ENCODE measurements at regions not wholly inside any gene's neighbourhood (a gene's known extent, or its start where the extent isn't known, plus 50 kb on each side); places are given as distances from the start of the nearest gene placed in this dataset.

- H3K4me1 ChIP-seq (ENCODE audit: control insufficient read depth, extremely low read depth, insufficient read depth, low read length), result no peaks in the 10 kb centered on the region
- no peak overlapping the region for H3K27ac ChIP-seq (ENCODE audit: insufficient read depth, low read depth, low read length)
- H3K9ac ChIP-seq (replicated peaks; ENCODE audit: extremely low read depth, insufficient read depth, low read length), result no peak overlapping the region
- ChIA-PET POLR2A (no interaction called here), CTCF (no interaction called here)
- BruUV-seq (replicated peaks), result no TSS peak
- no peaks in the 10 kb centered on the region for H3K79me2 ChIP-seq (ENCODE audit: control insufficient read depth, insufficient read depth, low read length)
- H4K20me1 ChIP-seq (replicated peaks; ENCODE audit: control insufficient read depth, extremely low read depth, insufficient read depth, low read length), result no peaks in the 10 kb centered on the region
- DNase-seq (ENCODE audit: low read depth, low spot score) (no peak), FAIRE-seq (no peak)
- H3K9me1 ChIP-seq (replicated peaks; ENCODE audit: control insufficient read depth, extremely low read depth, insufficient read depth, low read length), result no peaks in the 10 kb centered on the region
- no peak overlapping the region for H2AFZ ChIP-seq (ENCODE audit: low read depth, low read length)
- intact Hi-C loops (cut with micrococcal nuclease), result no loop called here
- no peak overlapping the region for H3K4me2 ChIP-seq (ENCODE audit: insufficient read depth, low read length)
- H3K27me3 ChIP-seq (ENCODE audit: control insufficient read depth in 2 of 2, insufficient read depth in 2 of 2, low read length in 2 of 2), result no peaks in the 10 kb centered on the region
- dilution Hi-C loops (cut with MboI; ENCODE audit: extremely low pct_ligation_motif_present, low sequenced_read_pairs), result no loop called here
- H3K36me3 ChIP-seq (ENCODE audit: control insufficient read depth in 2 of 2, extremely low read depth in 1 of 2, insufficient read depth in 2 of 2, low read length in 2 of 2), result no peaks in the 10 kb centered on the region
- TF ChIP-seq EZH2 (IDR thresholded peaks at IDR 0.05; ENCODE audit: borderline replicate concordance, low read depth, low read length, severe bottlenecking) (no peak), POLR2A (IDR thresholded peaks at IDR 0.05; ENCODE audit: low read depth, low read length) (no peak), JUN (IDR thresholded peaks at IDR 0.05; ENCODE audit: borderline replicate concordance, insufficient read depth, insufficient read length, low read depth) (no peak), GATA2 (IDR thresholded peaks at IDR 0.05; ENCODE audit: insufficient read depth, insufficient read length, low read depth, low read length) (no peak), FOS (IDR thresholded peaks at IDR 0.05; ENCODE audit: borderline replicate concordance, insufficient read depth, low read length) (no peak)
- TF ChIP-seq, protein P1, sequence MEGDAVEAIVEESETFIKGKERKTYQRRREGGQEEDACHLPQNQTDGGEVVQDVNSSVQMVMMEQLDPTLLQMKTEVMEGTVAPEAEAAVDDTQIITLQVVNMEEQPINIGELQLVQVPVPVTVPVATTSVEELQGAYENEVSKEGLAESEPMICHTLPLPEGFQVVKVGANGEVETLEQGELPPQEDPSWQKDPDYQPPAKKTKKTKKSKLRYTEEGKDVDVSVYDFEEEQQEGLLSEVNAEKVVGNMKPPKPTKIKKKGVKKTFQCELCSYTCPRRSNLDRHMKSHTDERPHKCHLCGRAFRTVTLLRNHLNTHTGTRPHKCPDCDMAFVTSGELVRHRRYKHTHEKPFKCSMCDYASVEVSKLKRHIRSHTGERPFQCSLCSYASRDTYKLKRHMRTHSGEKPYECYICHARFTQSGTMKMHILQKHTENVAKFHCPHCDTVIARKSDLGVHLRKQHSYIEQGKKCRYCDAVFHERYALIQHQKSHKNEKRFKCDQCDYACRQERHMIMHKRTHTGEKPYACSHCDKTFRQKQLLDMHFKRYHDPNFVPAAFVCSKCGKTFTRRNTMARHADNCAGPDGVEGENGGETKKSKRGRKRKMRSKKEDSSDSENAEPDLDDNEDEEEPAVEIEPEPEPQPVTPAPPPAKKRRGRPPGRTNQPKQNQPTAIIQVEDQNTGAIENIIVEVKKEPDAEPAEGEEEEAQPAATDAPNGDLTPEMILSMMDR (IDR thresholded peaks at IDR 0.05; ENCODE audit: extremely low read depth in 1 of 2, insufficient read depth in 1 of 2, low read depth in 1 of 2, low read length in 2 of 2), result no peak
- no peak overlapping the region for H3K4me3 ChIP-seq (replicated peaks in 1 of 3; ENCODE audit: insufficient read depth in 1 of 3, low read depth in 1 of 3, low read length in 3 of 3)
- H3K9me3 ChIP-seq (replicated peaks; ENCODE audit: control insufficient read depth, insufficient read depth, low read length), result no peaks in the 10 kb centered on the region
Measured at GRCh38 chr7:20865684-20866083, 79.0 kb upstream of the SP8 start.

- Histone ChIP-seq H4K20me1 (replicated peaks; ENCODE audit: control insufficient read depth, extremely low read depth, insufficient read depth, low read length) (no peaks in the 10 kb centered on the region), H3K9me1 (replicated peaks; ENCODE audit: control insufficient read depth, extremely low read depth, insufficient read depth, low read length) (no peaks in the 10 kb centered on the region), H3K27ac (ENCODE audit: insufficient read depth, low read depth, low read length) (no peak overlapping the region), H3K27me3 (ENCODE audit: control insufficient read depth in 2 of 2, insufficient read depth in 2 of 2, low read length in 2 of 2) (no peaks in the 10 kb centered on the region), H3K4me3 (replicated peaks in 1 of 3; ENCODE audit: insufficient read depth in 1 of 3, low read depth in 1 of 3, low read length in 3 of 3) (no peak overlapping the region), H3K4me2 (ENCODE audit: insufficient read depth, low read length) (no peak overlapping the region), H3K36me3 (ENCODE audit: control insufficient read depth in 2 of 2, extremely low read depth in 1 of 2, insufficient read depth in 2 of 2, low read length in 2 of 2) (no peaks in the 10 kb centered on the region), H3K9ac (replicated peaks; ENCODE audit: extremely low read depth, insufficient read depth, low read length) (no peak overlapping the region), H3K79me2 (ENCODE audit: control insufficient read depth, insufficient read depth, low read length) (no peaks in the 10 kb centered on the region), H3K9me3 (replicated peaks; ENCODE audit: control insufficient read depth, insufficient read depth, low read length) (no peaks in the 10 kb centered on the region), H3K4me1 (ENCODE audit: control insufficient read depth, extremely low read depth, insufficient read depth, low read length) (no peaks in the 10 kb centered on the region), H2AFZ (ENCODE audit: low read depth, low read length) (no peak overlapping the region)
- FAIRE-seq, result no peak
- intact Hi-C loops (cut with micrococcal nuclease), result no loop called here
- dilution Hi-C loops (cut with MboI; ENCODE audit: extremely low pct_ligation_motif_present, low sequenced_read_pairs), result no loop called here
- no peak for TF ChIP-seq MAX (IDR thresholded peaks at IDR 0.05; ENCODE audit: insufficient read depth, insufficient read length)
- TF ChIP-seq POLR2A (IDR thresholded peaks at IDR 0.05; ENCODE audit: low read depth, low read length), result no peak
- no peak for TF ChIP-seq GATA2 (IDR thresholded peaks at IDR 0.05; ENCODE audit: insufficient read depth, insufficient read length, low read depth, low read length)
- TF ChIP-seq, protein P1 (IDR thresholded peaks at IDR 0.05; ENCODE audit: extremely low read depth in 1 of 2, insufficient read depth in 1 of 2, low read depth in 1 of 2, low read length in 2 of 2), result no peak
- no peak for TF ChIP-seq JUN (IDR thresholded peaks at IDR 0.05; ENCODE audit: borderline replicate concordance, insufficient read depth, insufficient read length, low read depth)
- no peak for TF ChIP-seq FOS (IDR thresholded peaks at IDR 0.05; ENCODE audit: borderline replicate concordance, insufficient read depth, low read length)
- no peak for TF ChIP-seq MYC (IDR thresholded peaks at IDR 0.05; ENCODE audit: low read depth, low read length)
- TF ChIP-seq POLR2AphosphoS5 (IDR thresholded peaks at IDR 0.05; ENCODE audit: insufficient read depth, low read depth, low read length), result no peak
- no peak for TF ChIP-seq EZH2 (IDR thresholded peaks at IDR 0.05; ENCODE audit: borderline replicate concordance, low read depth, low read length, severe bottlenecking)
- ChIA-PET CTCF (no interaction called here), POLR2A (no interaction called here)
- no TSS peak for BruUV-seq (replicated peaks)
- DNase-seq (ENCODE audit: low read depth, low spot score), result no peak
Measured at GRCh38 chr7:20870977-20871376, 84.3 kb upstream of the SP8 start.

All from endothelial cell of umbilical vein (primary cell).